Osteocyte (in vitro differentiated cells): ENCODE measurements at regions not wholly inside any gene's neighbourhood (a gene's known extent, or its start where the extent isn't known, plus 50 kb on each side); places are given as distances from the start of the nearest gene placed in this dataset.

Experiments used
- DNase-seq: peaks from one replicate; pipeline ENCODE4 v3.0.0; 2021; ENCODE audit warnings: mixed read lengths; ENCODE audit not compliant: unreplicated experiment; ENCODE audit errors: extremely low spot score
- H3K27ac Mint-ChIP-seq: one replicate; pipeline ENCODE4 v1.8.0; 2021; ENCODE audit warnings: mild to moderate bottlenecking, mixed read lengths; ENCODE audit not compliant: unreplicated experiment
- H3K27me3 Mint-ChIP-seq: one replicate; pipeline ENCODE4 v1.8.0; 2021; ENCODE audit warnings: mixed read lengths; ENCODE audit not compliant: unreplicated experiment
- H3K36me3 Mint-ChIP-seq: one replicate; pipeline ENCODE4 v1.8.0; 2021; ENCODE audit warnings: mixed read lengths; ENCODE audit not compliant: unreplicated experiment
- H3K4me1 Mint-ChIP-seq: one replicate; pipeline ENCODE4 v1.8.0; 2021; ENCODE audit warnings: mixed read lengths; ENCODE audit not compliant: unreplicated experiment
- H3K4me3 Mint-ChIP-seq: one replicate; pipeline ENCODE4 v1.8.0; 2021; ENCODE audit warnings: mild to moderate bottlenecking, moderate library complexity, mixed read lengths; ENCODE audit not compliant: unreplicated experiment
- H3K9me3 Mint-ChIP-seq: one replicate; pipeline ENCODE4 v1.8.0; 2021; ENCODE audit warnings: mixed read lengths; ENCODE audit not compliant: unreplicated experiment
- TF ChIP-seq, protein P1 (sequence below): fragments of 200-600 bp; sonication (generic); IDR thresholded peaks from 2 replicates; pipeline ENCODE4 v1.5.0; 2021; ENCODE audit warnings: antibody characterized with exemption, mild to moderate bottlenecking, moderate library complexity

GRCh38 chr1:112312879-112313278 is 83.1 kb upstream of the CTTNBP2NL start:
- Mint-ChIP-seq H3K27ac (no peak overlapping the region), H3K4me1 (no peaks in the 10 kb centered on the region), H3K9me3 (no peaks in the 10 kb centered on the region), H3K4me3 (no peak overlapping the region), H3K27me3 (peaks cover 22% of the 10 kb centered on the region), H3K36me3 (no peaks in the 10 kb centered on the region)
- no peak for DNase-seq
- TF ChIP-seq, protein P1, sequence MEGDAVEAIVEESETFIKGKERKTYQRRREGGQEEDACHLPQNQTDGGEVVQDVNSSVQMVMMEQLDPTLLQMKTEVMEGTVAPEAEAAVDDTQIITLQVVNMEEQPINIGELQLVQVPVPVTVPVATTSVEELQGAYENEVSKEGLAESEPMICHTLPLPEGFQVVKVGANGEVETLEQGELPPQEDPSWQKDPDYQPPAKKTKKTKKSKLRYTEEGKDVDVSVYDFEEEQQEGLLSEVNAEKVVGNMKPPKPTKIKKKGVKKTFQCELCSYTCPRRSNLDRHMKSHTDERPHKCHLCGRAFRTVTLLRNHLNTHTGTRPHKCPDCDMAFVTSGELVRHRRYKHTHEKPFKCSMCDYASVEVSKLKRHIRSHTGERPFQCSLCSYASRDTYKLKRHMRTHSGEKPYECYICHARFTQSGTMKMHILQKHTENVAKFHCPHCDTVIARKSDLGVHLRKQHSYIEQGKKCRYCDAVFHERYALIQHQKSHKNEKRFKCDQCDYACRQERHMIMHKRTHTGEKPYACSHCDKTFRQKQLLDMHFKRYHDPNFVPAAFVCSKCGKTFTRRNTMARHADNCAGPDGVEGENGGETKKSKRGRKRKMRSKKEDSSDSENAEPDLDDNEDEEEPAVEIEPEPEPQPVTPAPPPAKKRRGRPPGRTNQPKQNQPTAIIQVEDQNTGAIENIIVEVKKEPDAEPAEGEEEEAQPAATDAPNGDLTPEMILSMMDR, result no peak

GRCh38 chr1:112316254-112316913 is 79.6 kb upstream of the CTTNBP2NL start:
- TF ChIP-seq, protein P1, result no peak
- Mint-ChIP-seq H3K27me3 (peaks cover 30% of the 10 kb centered on the region), H3K4me3 (no peak overlapping the region), H3K4me1 (no peaks in the 10 kb centered on the region), H3K36me3 (no peaks in the 10 kb centered on the region), H3K9me3 (no peaks in the 10 kb centered on the region), H3K27ac (no peak overlapping the region)
- no peak for DNase-seq

- Mint-ChIP-seq H3K27ac (no peak overlapping the region), H3K36me3 (no peaks in the 10 kb centered on the region), H3K4me1 (no peaks in the 10 kb centered on the region), H3K27me3 (peaks cover 35% of the 10 kb centered on the region), H3K9me3 (no peaks in the 10 kb centered on the region), H3K4me3 (no peak overlapping the region)
- no peak for DNase-seq
- TF ChIP-seq, protein P1, result no peak
These were observed 78.9 kb upstream of the CTTNBP2NL start for GRCh38 chr1:112317140-112317539.

- H3K9me3 Mint-ChIP-seq, result no peaks in the 10 kb centered on the region
- H3K36me3 Mint-ChIP-seq, result no peaks in the 10 kb centered on the region
- peaks cover 39% of the 10 kb centered on the region for H3K27me3 Mint-ChIP-seq
- no peak overlapping the region for H3K4me3 Mint-ChIP-seq
- TF ChIP-seq, protein P1, result no peak
- no peak for DNase-seq
- no peak overlapping the region for H3K27ac Mint-ChIP-seq
- no peaks in the 10 kb centered on the region for H3K4me1 Mint-ChIP-seq
These were observed 78.4 kb upstream of the CTTNBP2NL start for GRCh38 chr1:112317611-112318062.

GRCh38 chr1:112318263-112318662 is 77.8 kb upstream of the CTTNBP2NL start:
- no peaks in the 10 kb centered on the region for H3K36me3 Mint-ChIP-seq
- no peak for DNase-seq
- no peaks in the 10 kb centered on the region for H3K9me3 Mint-ChIP-seq
- H3K4me1 Mint-ChIP-seq, result no peaks in the 10 kb centered on the region
- H3K27me3 Mint-ChIP-seq, result peaks cover 45% of the 10 kb centered on the region
- no peak overlapping the region for H3K4me3 Mint-ChIP-seq
- no peak overlapping the region for H3K27ac Mint-ChIP-seq
- TF ChIP-seq, protein P1, result no peak
